Superior temporal gyrus (tissue), 1 donor: ENCODE measurements at regions not wholly inside any gene's neighbourhood (a gene's known extent, or its start where the extent isn't known, plus 50 kb on each side); places are given as distances from the start of the nearest gene placed in this dataset.
A peak's percentile ranks its signal among the peaks of the same experiment; 100 is the strongest.

ENCODE experiments used
- DNase-seq: peaks from one replicate; pipeline ENCODE4 v3.0.0-alpha.2; 2016; ENCODE audit errors: extremely low spot score

DNA sequence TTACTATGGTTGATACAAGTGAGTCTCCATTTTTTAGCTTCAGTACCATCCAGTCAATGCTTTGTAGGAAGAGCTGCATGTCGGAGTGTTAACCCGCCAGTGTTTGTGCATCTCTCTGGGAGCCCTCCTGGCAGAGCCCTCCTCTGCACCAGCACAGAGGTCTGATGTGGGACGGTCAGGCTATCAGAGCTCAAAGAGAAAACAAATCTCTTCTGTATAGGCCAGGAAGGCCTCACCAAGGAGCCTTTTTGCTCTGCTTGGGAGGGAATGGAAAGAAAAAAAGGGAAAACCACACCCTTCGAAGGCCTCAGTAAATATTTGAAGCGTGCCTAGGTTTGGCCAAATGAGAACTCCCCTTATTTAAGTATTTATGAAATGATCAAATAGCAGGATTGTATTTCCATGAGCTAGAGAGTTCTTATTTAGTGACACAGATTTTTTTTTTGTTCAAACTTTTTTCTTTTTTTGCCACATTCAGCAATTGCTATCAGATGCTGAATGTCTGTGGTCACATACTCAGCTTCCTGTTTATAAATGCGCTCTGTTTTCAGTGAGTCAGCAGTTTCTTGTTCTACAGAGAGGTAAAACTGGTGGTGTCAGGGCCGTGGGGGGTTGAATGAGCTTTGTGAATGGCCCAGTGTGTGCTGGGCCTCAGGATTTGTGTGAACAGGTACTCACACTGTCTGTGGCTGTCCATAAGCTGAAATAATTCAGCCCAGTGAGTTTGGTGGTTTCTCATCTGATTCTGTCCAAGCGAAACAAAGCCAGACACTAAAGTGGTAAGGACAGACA, 226.6 kb downstream of the SNX18 start:
- peak; percentile 56 for DNase-seq

DNA sequence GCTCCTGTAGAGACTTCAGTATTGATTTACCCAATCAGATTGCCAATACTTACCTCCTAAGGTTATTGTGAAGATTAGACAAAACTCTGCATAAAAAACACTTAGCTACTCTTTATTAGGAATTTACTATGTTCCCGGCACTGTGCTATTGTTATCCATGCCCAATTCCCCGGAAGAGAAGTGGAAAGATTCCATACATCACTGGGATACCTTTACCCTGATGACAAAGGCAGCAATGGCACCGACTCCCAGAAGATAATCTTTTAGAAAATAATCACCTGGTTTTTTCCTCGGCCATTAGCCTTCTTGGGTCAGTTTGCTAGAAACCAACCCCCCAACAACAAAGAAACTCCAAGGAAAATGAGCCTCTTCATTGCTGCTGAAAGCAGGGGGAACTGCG, 226.0 kb downstream of the SNX18 start:
- no peak for DNase-seq

DNA sequence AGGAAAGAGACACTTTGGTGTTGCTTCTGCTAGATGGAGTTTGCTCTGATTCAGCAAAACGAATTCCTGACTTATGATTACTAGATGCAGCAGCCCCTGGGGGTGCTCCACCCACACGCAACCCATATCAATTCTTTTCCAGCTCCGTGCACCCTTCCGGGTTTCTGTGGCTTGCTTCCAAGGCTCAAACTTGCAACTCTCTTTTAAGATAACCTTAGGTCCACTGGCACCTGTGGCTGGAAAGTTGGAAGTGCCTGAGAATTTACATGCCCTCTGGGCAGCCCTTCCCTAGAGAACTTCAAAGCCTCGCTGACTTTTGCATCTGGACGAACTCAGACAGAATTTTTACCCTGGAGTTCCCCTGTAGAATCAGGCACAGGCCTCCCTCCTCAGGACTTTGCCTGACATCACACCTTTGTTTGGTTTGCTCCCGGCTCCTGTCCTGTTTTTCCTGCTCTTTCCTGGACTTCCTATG, 224.9 kb downstream of the SNX18 start:
- DNase-seq: no peak

DNA sequence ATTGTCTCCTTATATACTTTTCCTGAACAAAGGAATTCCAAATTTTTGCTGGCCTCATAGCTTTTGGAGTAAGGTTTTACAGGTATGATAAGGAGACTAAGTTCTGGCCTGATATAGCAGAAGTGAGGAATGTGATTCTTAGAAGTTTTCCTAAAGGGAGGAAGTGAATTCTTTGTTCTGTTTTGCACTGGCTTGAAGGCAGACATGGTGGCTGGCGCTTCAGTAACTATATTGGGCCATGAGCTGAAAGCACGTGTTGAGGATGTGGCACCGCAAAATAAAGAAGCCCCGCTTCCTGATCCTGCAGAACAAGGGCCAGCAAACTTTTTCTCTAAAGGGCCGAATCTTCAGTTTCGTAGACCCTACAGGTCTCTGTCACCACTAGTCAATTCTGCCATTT, 224.2 kb downstream of the SNX18 start:
- no peak for DNase-seq

DNA sequence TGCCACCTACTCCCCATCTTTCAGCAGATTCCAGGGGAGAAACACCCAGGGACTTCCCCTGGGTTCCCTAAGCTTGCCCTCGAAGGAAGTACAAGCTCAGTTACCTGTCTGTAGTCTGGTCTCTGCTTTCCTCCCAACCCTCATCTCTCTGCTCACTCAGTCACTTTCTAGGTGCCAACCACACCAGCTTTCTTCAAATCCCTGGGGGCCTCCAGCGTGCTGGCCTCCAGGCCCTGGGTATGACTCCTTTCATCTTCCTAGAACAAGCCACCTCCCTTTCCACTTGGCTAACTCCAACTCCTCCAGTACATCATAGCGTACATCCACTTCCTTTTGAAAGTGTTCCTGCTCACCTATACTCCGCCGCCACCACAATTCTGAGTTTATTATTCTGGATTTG, 222.6 kb downstream of the SNX18 start:
- DNase-seq: no peak

DNA sequence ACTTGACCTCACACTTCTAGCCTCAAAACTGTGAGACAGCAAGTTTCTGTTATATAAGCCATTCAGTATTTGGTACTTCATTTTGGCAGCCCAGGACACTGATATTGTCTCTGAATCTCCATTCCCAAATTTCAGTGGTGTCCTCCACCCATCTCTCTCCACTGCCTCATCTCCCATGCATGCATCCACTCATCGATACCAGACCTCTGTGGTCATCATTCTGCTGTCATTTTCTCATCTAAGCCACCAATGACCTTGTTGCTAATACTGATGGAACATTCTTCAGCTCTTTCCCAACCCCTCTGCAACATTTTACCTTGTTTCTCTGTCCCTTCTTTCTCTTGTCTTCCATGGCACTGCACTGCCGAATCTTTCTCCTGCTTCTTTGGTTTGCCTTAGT, 221.8 kb downstream of the SNX18 start:
- DNase-seq: no peak

DNA sequence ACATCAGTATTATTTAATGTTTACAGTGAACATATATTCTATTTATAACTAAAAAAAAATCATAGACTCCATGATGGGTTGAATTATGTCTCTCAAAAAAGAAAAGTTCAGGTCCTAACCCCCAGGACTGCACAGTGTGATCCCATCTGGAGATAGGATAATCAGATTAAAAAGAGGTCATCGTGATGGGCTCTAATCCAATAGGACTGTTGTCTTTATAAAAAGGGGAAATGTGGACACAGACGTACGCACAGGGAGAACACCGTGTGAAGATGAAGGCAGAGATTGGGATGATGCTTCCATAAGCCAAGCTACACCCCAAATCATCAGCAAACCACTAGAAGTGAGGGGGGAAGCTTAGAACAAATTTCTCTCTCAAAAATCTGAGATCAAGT, 221.4 kb downstream of the SNX18 start:
- DNase-seq: no peak

DNA sequence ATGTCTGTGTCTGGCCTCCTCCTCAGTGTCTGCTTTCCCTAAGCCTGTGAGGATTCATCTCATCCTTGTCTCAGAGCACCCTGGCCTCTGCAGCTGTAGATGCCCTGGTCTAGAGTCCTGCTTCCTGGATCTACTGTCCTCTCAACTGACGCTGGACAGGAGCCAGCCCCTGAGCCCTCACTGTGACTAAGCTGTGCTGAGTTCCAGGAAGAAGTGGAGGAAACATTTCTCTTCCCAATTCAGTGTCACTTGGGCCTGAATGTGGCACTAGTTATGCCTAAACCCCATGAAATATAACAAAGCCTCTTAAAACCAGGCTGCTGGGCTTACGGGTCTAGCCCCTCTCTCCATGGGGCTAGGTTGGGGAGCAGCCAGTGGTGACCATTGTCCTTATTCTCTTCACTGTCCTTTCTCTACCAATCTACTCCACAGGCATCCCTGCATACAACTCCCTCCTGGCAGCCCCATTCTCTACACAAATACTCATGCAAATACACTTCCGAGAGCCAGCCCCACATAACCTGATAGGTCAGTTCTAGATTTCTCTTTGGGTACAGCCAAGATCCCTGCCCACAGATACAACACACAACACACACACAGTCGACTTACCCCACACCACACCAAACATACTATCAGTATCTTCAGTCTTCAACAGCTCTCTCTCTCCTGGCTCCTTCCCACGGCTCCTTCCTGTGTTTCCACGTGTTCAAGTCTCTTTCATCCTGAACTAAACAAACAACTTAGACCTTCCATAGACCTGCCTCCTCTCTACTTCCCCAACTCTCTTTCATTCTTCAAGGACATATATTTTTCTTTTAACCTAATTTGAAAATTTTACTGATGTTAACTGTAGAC, 220.8 kb downstream of the SNX18 start:
- no peak for DNase-seq

DNA sequence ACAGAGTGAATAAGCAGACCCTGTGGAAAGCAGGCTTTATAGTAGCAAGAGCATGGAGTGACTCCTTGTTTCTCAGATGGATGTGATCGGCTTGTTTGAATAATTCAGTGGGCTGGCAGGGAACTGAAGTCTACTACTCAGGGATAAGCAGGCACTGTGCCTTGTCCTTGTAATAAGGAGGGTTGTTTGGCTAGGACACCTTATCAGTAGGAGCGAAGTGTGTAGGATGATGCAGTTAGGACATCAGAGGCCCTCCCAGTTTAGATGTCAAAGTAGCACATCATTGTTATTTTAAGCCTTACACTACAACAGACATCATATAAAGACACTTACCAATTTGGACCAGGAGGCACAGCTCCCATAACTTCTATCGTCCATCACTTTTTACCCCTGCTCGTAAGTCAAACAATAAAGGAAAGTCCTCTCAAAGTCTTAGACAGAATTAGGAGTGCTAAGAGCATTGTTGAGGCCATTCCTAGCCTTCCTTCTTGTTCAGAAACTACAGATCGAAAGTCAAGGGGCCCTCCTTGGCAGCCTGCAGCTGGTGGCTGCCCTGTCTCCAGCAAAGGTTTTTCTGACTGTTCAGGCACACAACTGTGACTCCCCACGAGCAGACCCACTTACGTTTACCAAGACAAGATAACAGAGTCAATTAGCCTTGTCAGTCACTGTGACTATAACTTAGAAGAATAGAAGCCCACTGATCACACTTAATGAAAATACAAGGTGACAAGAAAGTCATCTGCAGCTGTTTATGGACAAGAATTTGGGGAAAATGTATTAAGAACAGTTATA, 218.6 kb downstream of the SNX18 start:
- DNase-seq: no peak

DNA sequence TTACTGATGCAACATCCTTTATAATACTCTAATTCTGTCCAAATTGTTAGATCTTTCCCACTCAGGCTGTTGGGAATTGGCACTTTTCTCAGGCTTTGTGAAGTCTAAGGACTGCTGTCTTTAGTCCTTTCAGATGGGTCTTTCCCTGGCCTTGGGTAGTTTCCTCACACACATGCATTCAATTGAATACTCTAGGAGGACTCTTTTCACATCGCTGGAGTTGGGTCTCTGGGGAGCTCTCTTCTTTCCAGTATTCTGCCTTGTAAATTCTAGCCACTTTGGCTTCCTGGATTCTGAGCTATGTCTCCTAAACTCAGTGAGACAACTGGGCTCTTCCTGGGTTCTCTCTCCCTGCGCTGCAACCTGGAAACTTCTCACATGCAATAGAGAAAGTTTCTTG, 215.5 kb downstream of the SNX18 start:
- DNase-seq: no peak

DNA sequence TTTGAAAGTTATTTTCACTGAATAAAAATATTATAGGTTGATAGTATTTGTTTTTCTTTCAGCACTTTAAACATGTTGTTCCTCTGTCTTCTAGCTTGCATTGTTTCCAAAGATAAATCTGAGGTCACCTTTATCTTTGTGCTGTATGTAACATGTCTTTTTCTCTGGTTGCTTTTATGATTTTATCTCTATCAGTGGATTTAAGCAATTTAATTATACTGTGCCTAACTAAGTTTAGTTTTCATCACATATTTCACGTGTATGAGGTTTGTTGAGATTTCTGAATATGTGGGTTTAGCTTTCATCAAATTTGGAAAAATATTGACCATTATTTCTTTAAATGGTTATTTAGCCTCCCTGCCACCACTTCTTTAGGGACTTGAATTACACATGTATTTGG, 214.5 kb downstream of the SNX18 start:
- DNase-seq: no peak

DNA sequence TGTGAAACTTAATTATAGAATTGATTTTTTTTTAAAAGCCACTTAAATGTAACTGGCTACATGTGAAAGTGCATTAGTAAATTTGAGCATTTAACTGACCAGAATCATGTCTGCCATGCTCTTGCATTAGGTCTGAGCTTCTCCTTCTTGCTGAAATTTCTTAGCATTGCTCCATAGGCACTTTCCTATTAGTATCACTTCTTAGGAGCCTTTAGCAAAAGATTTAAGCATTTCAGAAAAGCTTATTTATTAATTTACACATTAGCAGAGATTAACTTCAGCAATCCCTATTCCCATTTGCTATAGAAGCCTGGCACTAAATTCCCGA, 211.0 kb downstream of the SNX18 start:
- no peak for DNase-seq

DNA sequence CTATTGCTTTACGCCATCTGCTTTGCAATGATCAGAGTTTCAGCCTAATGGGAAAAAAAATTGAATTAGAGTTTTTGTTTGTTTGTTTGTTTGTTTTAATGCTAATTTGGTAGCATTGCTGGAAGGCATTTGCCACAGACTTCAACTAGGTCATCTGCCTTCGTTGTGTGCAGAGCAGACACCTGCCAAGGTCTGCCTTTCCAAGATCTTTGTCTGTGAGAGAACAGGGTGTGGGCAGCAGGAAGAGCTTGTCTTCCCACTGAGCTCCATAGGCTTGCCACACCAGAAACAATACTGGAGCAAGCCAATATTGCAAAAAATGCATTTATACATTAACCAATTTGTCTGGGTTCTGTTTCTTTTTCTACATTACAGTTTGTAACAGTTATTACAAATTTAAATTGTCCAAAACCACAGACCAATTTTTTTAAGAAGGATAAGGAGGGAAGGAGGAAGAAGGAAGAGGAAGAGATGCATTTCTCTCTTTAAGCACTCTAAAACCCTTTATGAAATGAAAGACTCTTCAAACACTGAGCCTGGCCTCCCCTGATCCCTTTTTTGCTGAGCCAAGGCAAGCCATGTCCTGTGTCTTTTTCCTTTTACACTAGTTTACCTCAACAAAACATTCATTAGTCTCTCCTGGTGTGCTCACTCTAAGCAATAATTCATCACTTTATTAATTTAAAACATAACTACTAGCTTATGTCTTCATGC, 210.5 kb downstream of the SNX18 start:
- no peak for DNase-seq

DNA sequence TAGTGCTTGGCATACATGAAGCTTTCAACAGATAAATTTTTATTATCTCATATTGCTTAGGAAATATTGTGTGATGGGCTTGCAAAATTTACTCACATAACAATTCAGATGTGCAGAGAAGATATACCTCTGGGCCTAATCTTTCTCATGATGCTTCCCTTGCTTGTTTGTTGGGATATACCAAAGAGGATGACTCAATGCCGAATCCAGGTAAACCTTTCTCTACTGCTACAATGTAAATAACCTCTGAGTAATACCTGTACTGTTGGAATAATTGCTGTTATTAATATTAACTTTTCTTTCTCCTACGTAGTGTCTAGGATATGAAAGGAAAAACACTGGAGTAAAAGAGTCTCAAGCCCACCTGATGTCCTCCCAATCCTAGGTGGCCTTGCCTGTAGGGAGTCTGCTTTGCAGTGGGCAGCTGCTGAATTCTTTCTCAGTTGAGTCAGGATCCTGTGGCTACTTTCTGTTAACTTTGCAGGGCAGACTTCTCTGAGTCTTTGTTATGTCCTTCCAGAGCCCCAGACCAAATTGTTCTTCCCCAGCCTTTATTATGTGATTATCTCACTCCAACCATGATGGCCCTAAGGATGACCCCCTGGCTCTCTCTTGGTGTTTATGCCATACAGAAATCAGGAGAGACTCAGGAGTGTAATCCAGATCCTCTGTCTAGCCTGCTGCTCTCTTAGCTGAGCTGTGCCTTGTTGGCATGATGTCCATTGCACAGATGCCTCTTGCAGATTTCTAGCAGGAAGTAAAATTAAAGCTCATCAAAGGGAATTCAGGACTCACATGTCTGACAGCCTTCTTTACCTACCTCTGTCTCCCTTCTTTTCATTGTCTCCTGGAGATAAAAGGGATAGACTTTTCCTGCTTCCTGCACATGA, 208.1 kb downstream of the SNX18 start:
- DNase-seq: no peak

DNA sequence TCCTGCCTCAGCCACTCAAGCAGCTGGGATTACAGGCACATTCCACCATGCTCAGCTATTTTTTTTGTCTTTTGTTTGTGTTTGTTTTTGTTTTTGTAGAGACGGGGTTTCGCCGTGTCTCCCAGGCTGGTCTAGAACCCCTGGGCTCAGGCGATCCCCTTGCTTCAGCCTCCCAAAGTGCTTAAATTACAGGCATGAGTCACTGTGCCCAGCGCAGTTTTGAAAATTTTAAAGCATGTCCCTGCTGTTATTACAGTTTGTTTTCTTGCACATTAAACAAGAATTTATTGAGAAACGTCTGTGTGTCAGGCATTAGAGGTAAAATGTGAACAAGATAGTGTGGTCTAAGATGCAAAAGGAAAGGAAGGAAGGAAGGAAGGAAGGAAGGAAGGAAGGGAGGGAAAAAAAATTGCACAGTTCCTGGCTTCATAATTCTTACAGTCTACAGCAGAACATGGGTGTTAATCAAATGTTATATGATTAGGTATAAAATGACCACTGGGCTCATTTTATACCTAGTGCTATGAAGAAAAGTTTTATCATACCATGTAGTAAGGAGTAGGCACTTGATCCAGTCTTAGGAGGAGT, 205.4 kb downstream of the SNX18 start:
- no peak for DNase-seq

DNA sequence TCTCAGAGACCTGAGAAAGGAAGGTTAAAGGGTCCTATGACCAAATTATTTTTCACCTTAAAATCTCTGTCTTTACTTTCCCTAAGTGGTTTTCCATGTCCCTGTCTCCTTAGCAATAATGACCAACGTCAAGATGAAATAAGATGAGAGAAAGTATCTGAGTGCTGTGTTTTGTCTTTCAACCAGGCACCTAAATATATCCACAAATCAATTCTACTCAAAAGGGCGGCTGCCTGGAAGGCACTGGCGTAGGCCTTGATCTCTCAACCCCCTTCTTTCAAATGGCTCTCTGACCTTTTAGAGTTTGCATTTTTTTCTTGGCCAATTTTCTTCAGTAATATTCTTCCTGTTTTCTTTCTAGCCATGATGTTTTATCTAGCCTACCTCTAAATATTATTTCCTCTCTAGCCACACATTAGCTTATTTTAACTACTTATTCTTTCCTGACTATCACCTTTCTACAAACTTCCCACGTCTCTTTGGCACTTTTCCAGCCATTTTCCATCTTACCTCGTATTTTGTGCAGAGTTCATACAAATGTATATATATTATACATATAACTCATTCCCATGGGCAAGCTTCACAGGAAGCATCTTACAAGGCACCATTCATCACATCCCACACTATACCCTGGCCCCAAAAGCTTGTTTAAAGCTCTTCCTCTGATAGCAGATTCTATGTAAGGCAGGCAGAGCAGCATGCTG, 204.5 kb downstream of the SNX18 start:
- DNase-seq: no peak

DNA sequence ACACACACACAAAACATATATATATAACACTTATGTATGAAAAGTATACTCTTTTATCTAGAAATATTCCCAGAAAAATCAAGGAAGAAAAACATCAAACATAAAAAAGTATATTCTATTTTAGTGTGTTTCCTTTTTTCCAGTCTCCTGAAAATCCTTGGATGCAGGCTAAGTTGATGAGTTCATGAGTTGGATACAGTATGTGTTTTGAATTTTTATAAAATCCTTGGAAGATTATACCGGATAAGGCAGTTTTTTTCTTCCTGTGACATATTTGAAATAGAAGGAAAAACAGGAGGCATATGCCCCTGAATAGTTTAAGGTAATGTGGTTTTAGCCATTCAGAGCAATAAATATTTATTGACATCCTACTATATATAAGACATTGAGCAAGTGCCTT, 203.6 kb downstream of the SNX18 start:
- no peak for DNase-seq

DNA sequence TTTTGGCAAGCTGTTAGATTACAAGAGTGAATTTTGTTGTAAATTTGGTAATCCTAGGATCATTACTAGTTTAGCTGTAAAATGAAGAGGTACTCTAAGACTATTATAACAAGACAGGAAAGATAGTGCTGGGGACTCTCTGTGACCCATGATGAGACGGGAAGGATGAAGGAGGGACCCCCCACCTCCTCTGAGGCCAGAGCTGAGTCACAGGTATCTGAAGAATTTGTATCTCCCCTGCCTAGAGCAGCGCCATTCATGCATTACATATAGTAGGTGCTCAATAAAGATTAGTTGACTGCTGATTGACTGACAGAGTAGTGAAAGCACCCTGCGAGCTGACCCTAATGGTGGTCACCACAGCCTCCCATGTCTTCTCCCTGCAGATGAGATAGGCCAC, 202.8 kb downstream of the SNX18 start:
- no peak for DNase-seq

DNA sequence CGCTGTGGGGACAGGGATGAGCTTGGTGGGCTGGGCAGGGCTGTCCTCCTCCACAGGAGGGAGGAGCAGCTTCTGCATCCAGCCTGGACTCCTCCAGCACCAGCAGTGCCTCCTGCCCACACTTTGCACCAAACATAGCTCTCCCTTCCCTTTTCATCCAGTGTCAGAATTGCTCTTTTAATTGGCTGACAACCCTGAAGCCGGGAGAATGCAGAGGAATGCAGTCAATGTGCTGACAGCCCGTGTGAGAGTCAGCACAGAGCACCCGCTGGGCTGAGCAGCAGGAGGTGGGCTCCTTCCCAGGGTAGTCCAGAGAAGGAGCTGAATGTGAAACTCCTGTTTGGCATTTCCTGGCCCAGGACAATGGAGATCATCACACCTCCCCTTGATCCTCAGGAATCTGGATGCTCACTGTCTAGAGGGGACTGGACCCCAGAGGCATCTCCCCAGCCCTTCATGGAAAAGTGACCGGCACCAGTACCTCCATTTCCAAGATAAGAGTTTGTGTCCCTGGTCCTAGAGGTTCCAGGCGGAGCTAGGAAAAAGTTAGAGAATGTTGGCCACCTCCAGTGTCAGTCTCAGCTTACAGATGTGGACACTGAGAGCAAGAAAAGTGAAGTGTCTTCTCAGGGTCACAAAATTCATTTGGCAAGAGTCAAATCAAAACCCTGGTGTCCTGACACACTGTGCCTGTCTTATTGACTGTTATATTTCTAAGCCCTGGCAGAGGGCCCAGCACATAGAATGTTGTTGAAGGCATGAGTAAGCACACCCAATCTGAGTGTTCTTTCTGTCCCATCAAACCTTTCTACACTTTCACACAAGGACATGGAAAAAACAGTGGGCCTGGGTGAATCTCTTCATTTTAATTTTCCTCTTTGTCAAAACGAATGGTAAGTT, 202.1 kb downstream of the SNX18 start:
- no peak for DNase-seq
